ENCODE measurements at regions not wholly inside any gene's neighbourhood (a gene's known extent, or its start where the extent isn't known, plus 50 kb on each side); places are given as distances from the start of the nearest gene placed in this dataset.

DNA sequence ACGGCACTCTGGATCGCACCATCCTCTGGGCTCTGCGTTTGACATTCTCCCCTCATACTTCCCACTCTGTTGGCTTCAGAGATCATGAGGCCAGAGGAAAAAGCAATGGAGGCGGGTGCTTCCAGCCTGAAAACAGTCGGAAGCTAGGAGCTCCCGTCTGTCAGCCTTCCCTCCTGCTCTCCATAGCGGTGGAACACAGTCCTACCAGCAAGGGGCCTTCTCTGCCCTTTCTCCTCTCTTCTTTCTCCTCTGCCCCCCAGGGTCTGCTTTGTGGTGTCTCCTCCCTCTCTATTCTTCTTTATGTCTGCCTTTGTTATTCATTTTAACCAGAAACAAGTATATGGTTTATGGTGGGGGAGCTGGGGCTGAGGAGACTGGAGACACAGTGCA lies 152.5 kb upstream of the NFIB start:
- peaks cover 9% of the 10 kb centered on the region for H3K4me1 Mint-ChIP-seq (ENCODE audit: unreplicated experiment)
- no peaks in the 10 kb centered on the region for H3K36me3 Mint-ChIP-seq
- H3K9me3 Mint-ChIP-seq = no peaks in the 10 kb centered on the region
- TF ChIP-seq, protein P1, sequence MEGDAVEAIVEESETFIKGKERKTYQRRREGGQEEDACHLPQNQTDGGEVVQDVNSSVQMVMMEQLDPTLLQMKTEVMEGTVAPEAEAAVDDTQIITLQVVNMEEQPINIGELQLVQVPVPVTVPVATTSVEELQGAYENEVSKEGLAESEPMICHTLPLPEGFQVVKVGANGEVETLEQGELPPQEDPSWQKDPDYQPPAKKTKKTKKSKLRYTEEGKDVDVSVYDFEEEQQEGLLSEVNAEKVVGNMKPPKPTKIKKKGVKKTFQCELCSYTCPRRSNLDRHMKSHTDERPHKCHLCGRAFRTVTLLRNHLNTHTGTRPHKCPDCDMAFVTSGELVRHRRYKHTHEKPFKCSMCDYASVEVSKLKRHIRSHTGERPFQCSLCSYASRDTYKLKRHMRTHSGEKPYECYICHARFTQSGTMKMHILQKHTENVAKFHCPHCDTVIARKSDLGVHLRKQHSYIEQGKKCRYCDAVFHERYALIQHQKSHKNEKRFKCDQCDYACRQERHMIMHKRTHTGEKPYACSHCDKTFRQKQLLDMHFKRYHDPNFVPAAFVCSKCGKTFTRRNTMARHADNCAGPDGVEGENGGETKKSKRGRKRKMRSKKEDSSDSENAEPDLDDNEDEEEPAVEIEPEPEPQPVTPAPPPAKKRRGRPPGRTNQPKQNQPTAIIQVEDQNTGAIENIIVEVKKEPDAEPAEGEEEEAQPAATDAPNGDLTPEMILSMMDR (conservative IDR thresholded peaks at IDR 0.05) = no peak
- peaks cover 16% of the 10 kb centered on the region for H3K27me3 Mint-ChIP-seq
- DNase-seq (ENCODE audit: extremely low spot score, unreplicated experiment) = no peak
- no peak overlapping the region for H3K27ac Mint-ChIP-seq
- no peak overlapping the region for H3K4me3 Mint-ChIP-seq

DNA sequence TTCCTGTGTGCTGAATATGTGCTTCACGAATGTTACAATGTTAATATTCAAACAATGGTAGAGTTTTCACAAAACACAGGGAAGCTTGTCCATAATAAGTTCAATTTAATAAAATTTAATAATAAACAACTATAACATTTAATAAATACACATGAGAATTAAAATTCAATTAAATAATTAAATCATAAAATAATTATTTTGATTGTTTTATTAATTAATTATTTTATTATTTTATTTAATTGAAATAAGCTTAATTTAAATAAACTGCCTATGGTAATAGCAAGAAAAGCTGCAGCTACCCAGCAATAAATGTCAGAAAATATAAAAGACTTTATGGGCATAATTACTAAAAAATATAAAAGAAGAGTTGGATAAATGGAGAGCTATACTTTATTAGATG lies 149.0 kb upstream of the NFIB start:
- Mint-ChIP-seq H3K27me3 (peaks cover 11% of the 10 kb centered on the region), H3K27ac (no peak overlapping the region), H3K4me3 (no peak overlapping the region), H3K9me3 (no peaks in the 10 kb centered on the region), H3K36me3 (no peaks in the 10 kb centered on the region), H3K4me1 (ENCODE audit: unreplicated experiment) (peaks cover 6% of the 10 kb centered on the region)
- DNase-seq (ENCODE audit: extremely low spot score, unreplicated experiment) = no peak
- TF ChIP-seq, protein P1 (conservative IDR thresholded peaks at IDR 0.05) = no peak

DNA sequence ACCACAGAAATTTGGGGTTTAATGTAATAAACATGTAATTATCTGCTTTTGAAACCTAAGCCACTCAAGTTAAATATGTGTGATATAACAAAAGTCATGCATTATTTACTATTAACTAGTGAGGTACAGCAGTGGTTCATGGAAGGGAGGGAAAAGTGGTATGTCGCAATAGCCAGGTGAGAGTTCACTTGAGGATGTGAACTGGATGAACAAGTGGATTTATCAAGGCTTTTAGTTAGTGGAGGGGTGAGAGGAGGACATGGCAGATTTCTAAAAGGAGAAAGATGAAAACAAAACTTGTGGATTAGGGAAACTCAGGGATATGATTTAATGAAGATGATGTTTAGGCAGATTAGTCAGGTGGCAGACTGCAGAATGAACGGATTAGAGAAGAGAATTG lies 141.3 kb upstream of the NFIB start:
- H3K27me3 Mint-ChIP-seq = no peaks in the 10 kb centered on the region
- peaks cover 8% of the 10 kb centered on the region for H3K4me1 Mint-ChIP-seq (ENCODE audit: unreplicated experiment)
- no peak overlapping the region for H3K27ac Mint-ChIP-seq

DNA sequence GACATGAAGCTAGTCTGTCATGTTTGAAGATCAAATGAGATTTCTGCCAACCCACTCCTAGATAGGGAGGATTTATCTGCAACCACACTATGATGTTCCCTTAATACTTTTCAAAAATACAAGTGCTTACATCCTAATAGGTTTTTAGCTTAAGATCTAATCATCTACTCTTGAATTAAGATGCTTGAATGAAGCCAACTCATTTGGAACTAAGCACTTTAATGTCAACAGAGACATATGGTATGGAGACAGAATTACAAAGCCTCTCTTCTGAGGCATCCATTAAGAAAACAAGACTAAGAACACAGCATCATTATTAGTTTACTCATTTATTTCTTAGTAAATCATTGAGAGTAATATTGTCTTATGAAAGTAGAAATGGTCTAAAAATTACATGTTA lies 139.3 kb upstream of the NFIB start:
- H3K9me3 Mint-ChIP-seq = no peaks in the 10 kb centered on the region
- no peak for DNase-seq (ENCODE audit: extremely low spot score, unreplicated experiment)
- H3K4me1 Mint-ChIP-seq (ENCODE audit: unreplicated experiment) = peaks cover 8% of the 10 kb centered on the region
- no peak overlapping the region for H3K27ac Mint-ChIP-seq
- no peaks in the 10 kb centered on the region for H3K27me3 Mint-ChIP-seq
- no peaks in the 10 kb centered on the region for H3K36me3 Mint-ChIP-seq
- H3K4me3 Mint-ChIP-seq = no peak overlapping the region
- TF ChIP-seq, protein P1 (conservative IDR thresholded peaks at IDR 0.05) = no peak

More for the DNA sequence above, 141.3 kb upstream of the NFIB start:
- Mint-ChIP-seq H3K36me3 (no peaks in the 10 kb centered on the region), H3K4me3 (no peak overlapping the region), H3K9me3 (no peaks in the 10 kb centered on the region)
- TF ChIP-seq, protein P1 (conservative IDR thresholded peaks at IDR 0.05) = no peak
- no peak for DNase-seq (ENCODE audit: extremely low spot score, unreplicated experiment)

DNA sequence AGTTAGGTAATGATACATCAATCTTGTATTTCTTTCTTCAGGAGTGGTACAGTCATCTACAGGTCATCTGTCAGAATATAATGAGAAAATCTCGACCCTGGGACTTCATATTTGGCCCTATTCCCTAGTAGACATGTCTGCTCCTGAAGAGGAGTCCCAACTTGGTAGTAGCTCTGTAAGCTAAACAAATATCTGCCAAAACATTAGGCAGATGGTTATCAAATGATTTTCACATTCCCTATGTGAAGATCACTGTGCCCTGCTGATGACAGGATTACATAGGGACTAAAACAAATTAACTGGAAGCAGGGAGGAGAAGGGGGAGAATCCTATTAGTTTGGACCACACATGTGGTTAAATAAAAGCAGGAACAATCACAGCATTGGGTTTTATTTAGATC lies 138.6 kb upstream of the NFIB start:
- no peak overlapping the region for H3K4me3 Mint-ChIP-seq

More for the DNA sequence above, 138.6 kb upstream of the NFIB start:
- Mint-ChIP-seq H3K4me1 (ENCODE audit: unreplicated experiment) (peaks cover 8% of the 10 kb centered on the region), H3K9me3 (no peaks in the 10 kb centered on the region), H3K36me3 (no peaks in the 10 kb centered on the region), H3K27ac (no peak overlapping the region), H3K27me3 (no peaks in the 10 kb centered on the region)
- TF ChIP-seq, protein P1 (conservative IDR thresholded peaks at IDR 0.05) = no peak
- DNase-seq (ENCODE audit: extremely low spot score, unreplicated experiment) = no peak
